SK-N-SH treated with all-trans-retinoic acid at 6 μM for 48 hours (cell line): ENCODE measurements at regions not wholly inside any gene's neighbourhood (a gene's known extent, or its start where the extent isn't known, plus 50 kb on each side); places are given as distances from the start of the nearest gene placed in this dataset.

Experiments
- ATAC-seq: fragments of 200-7000 bp; cut with Tn5 transposase; 3 replicates; pipeline ENCODE4 v1.9.1; 2020; ENCODE audit warnings: mild to moderate bottlenecking, moderate library complexity
- ARNTL ChIP-seq: fragments of 450-650 bp; formaldehyde crosslinking; IDR thresholded peaks from 2 replicates; pipeline ENCODE4 v1.5.0; 2020; ENCODE audit warnings: low read depth, mild to moderate bottlenecking, moderate library complexity, borderline replicate concordance
- BACH2 ChIP-seq: fragments of 250-450 bp; sonication (Bioruptor Pico); IDR thresholded peaks from 2 replicates; pipeline ENCODE4 v1.9.0; 2021; ENCODE audit warnings: mild to moderate bottlenecking, borderline replicate concordance
- CSDC2 ChIP-seq: fragments of 250-450 bp; sonication (Bioruptor Pico); IDR thresholded peaks from 2 replicates; pipeline ENCODE4 v1.5.0; 2020; ENCODE audit warnings: mild to moderate bottlenecking, moderate library complexity
- CSRNP3 ChIP-seq: fragments of 250-450 bp; sonication (Bioruptor Pico); IDR thresholded peaks from 2 replicates; pipeline ENCODE4 v1.5.1; 2021; ENCODE audit warnings: mild to moderate bottlenecking, moderate library complexity
- GLIS3 ChIP-seq: fragments of 250-450 bp; sonication (Bioruptor Pico); IDR thresholded peaks from 2 replicates; pipeline ENCODE4 v1.5.0; 2020; ENCODE audit warnings: mild to moderate bottlenecking, moderate library complexity
- ISL1 ChIP-seq: fragments of 250-450 bp; sonication (Bioruptor Pico); IDR thresholded peaks from 2 replicates; pipeline ENCODE4 v2.1.2; 2022; ENCODE audit warnings: mild to moderate bottlenecking, moderate library complexity
- OSR1 ChIP-seq: fragments of 250-450 bp; sonication (Bioruptor Pico); IDR thresholded peaks from 2 replicates; pipeline ENCODE4 v1.8.0; 2022; ENCODE audit warnings: moderate library complexity, mild to moderate bottlenecking, inconsistent platforms
- PPARA ChIP-seq: fragments of 250-450 bp; sonication (Bioruptor Pico); IDR thresholded peaks from 2 replicates; pipeline ENCODE4 v1.5.0; 2020; ENCODE audit warnings: mild to moderate bottlenecking, borderline replicate concordance
- RARB ChIP-seq: fragments of 250-450 bp; sonication (Bioruptor Pico); IDR thresholded peaks from 2 replicates; pipeline ENCODE4 v1.8.0; 2021; ENCODE audit warnings: mild to moderate bottlenecking, moderate library complexity
- SNAI2 ChIP-seq: fragments of 250-450 bp; sonication (Bioruptor Pico); IDR thresholded peaks from 2 replicates; pipeline ENCODE4 v1.5.0; 2020; ENCODE audit warnings: mild to moderate bottlenecking, moderate library complexity
- TCF4 ChIP-seq: fragments of 250-450 bp; sonication (Bioruptor Pico); IDR thresholded peaks from 2 replicates; pipeline ENCODE4 v1.8.0; 2021; ENCODE audit warnings: mild to moderate bottlenecking, moderate library complexity, borderline replicate concordance
- ZC3H10 ChIP-seq: fragments of 250-450 bp; sonication (Bioruptor Pico); IDR thresholded peaks from 2 replicates; pipeline ENCODE4 v1.5.1; 2021; ENCODE audit warnings: mild to moderate bottlenecking, moderate library complexity
- ZFP3 ChIP-seq: fragments of 250-450 bp; sonication (Bioruptor Pico); IDR thresholded peaks from 2 replicates; pipeline ENCODE4 v1.5.0; 2020; ENCODE audit warnings: mild to moderate bottlenecking, moderate library complexity
- ZNF565 ChIP-seq: fragments of 450-650 bp; formaldehyde crosslinking; conservative IDR thresholded peaks from 2 replicates; pipeline ENCODE4 v1.5.0; 2020; ENCODE audit warnings: low read depth, mild to moderate bottlenecking, moderate library complexity
- ZNF70 ChIP-seq: fragments of 450-650 bp; formaldehyde crosslinking; IDR thresholded peaks from 2 replicates; pipeline ENCODE4 v1.5.0; 2020; ENCODE audit warnings: mild to moderate bottlenecking, moderate library complexity
- TF ChIP-seq, protein P1 (sequence below): fragments of 250-450 bp; sonication (Bioruptor Pico); IDR thresholded peaks from 2 replicates; pipeline ENCODE4 v1.8.0; 2020; ENCODE audit warnings: mild to moderate bottlenecking, moderate library complexity, borderline replicate concordance
- TF ChIP-seq, protein P2 (sequence below): fragments of 250-450 bp; sonication (Bioruptor Pico); IDR thresholded peaks from 2 replicates; pipeline ENCODE4 v1.8.0; 2021; ENCODE audit warnings: low read depth, mild to moderate bottlenecking, moderate library complexity, borderline replicate concordance
- TF ChIP-seq, protein P3 (sequence below): fragments of 250-450 bp; sonication (Bioruptor Pico); IDR thresholded peaks from 2 replicates; pipeline ENCODE4 v1.5.0; 2020; ENCODE audit warnings: mild to moderate bottlenecking, moderate library complexity

DNA sequence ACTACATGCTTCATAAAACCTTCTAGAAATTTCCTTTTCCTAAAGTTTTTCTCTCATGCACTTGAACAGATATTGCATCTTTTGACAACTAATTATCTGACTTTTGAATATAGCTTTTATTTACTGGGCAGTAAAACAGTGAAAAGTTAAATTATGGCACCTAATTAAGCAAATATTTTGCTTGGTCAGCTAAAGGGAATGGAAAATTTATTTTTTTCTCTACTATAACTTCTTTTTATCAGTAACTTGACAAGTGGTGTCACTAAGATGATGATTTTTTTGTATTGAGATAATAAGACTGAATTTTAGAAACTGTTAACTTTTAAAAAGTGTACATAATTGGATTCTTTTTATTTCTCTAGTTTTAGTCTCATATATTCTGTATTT is 351.6 kb downstream of the PIK3C3 start:
- no peak for TF ChIP-seq BACH2
- ATAC-seq = no peak

GRCh38 chr18:42310956-42311355 is 355.9 kb downstream of the PIK3C3 start:
- no peak for ATAC-seq
- TF ChIP-seq ZC3H10 (CRISPR knock-in tag) (no peak), ZNF565 (CRISPR knock-in tag) (no peak), PPARA (CRISPR knock-in tag) (no peak), ZNF70 (CRISPR knock-in tag) (no peak), OSR1 (CRISPR knock-in tag) (no peak), ISL1 (CRISPR knock-in tag) (no peak), CSDC2 (no peak), TCF4 (CRISPR knock-in tag) (no peak), RARB (no peak), SNAI2 (CRISPR knock-in tag) (no peak), ARNTL (CRISPR knock-in tag) (no peak), ZFP3 (CRISPR knock-in tag) (no peak), CSRNP3 (CRISPR knock-in tag) (no peak)
- TF ChIP-seq, protein P1, sequence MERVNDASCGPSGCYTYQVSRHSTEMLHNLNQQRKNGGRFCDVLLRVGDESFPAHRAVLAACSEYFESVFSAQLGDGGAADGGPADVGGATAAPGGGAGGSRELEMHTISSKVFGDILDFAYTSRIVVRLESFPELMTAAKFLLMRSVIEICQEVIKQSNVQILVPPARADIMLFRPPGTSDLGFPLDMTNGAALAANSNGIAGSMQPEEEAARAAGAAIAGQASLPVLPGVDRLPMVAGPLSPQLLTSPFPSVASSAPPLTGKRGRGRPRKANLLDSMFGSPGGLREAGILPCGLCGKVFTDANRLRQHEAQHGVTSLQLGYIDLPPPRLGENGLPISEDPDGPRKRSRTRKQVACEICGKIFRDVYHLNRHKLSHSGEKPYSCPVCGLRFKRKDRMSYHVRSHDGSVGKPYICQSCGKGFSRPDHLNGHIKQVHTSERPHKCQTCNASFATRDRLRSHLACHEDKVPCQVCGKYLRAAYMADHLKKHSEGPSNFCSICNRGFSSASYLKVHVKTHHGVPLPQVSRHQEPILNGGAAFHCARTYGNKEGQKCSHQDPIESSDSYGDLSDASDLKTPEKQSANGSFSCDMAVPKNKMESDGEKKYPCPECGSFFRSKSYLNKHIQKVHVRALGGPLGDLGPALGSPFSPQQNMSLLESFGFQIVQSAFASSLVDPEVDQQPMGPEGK (CRISPR knock-in tag) = no peak
- TF ChIP-seq, protein P2, sequence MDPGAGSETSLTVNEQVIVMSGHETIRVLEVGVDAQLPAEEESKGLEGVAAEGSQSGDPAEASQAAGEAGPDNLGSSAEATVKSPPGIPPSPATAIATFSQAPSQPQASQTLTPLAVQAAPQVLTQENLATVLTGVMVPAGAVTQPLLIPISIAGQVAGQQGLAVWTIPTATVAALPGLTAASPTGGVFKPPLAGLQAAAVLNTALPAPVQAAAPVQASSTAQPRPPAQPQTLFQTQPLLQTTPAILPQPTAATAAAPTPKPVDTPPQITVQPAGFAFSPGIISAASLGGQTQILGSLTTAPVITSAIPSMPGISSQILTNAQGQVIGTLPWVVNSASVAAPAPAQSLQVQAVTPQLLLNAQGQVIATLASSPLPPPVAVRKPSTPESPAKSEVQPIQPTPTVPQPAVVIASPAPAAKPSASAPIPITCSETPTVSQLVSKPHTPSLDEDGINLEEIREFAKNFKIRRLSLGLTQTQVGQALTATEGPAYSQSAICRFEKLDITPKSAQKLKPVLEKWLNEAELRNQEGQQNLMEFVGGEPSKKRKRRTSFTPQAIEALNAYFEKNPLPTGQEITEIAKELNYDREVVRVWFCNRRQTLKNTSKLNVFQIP (CRISPR knock-in tag) = no peak
- TF ChIP-seq, protein P3, sequence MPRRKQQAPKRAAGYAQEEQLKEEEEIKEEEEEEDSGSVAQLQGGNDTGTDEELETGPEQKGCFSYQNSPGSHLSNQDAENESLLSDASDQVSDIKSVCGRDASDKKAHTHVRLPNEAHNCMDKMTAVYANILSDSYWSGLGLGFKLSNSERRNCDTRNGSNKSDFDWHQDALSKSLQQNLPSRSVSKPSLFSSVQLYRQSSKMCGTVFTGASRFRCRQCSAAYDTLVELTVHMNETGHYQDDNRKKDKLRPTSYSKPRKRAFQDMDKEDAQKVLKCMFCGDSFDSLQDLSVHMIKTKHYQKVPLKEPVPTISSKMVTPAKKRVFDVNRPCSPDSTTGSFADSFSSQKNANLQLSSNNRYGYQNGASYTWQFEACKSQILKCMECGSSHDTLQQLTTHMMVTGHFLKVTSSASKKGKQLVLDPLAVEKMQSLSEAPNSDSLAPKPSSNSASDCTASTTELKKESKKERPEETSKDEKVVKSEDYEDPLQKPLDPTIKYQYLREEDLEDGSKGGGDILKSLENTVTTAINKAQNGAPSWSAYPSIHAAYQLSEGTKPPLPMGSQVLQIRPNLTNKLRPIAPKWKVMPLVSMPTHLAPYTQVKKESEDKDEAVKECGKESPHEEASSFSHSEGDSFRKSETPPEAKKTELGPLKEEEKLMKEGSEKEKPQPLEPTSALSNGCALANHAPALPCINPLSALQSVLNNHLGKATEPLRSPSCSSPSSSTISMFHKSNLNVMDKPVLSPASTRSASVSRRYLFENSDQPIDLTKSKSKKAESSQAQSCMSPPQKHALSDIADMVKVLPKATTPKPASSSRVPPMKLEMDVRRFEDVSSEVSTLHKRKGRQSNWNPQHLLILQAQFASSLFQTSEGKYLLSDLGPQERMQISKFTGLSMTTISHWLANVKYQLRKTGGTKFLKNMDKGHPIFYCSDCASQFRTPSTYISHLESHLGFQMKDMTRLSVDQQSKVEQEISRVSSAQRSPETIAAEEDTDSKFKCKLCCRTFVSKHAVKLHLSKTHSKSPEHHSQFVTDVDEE (CRISPR knock-in tag) = no peak
- TF ChIP-seq, all 23 proteins: peak for 0

DNA sequence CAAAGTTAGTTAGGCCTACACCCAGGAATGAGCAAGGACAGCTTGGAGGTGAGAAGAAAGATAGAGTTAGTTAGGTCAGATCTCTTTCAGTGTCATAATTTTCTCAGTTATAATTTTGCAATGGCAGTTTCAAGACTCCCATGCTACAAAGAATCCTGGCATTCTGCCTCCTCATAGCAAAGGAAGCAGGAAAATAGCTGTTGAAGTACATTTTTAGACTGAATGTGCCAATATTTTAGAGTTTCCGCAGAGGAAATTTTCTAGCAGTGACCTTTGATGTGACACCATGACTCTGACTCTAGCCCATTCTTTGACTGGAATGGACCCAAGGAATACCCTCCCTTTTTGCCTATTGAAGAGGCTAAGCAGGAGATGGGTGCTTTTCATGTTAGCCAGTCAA is 371.7 kb downstream of the PIK3C3 start:
- TF ChIP-seq, protein P1 (CRISPR knock-in tag) = no peak
- ATAC-seq = no peak

DNA sequence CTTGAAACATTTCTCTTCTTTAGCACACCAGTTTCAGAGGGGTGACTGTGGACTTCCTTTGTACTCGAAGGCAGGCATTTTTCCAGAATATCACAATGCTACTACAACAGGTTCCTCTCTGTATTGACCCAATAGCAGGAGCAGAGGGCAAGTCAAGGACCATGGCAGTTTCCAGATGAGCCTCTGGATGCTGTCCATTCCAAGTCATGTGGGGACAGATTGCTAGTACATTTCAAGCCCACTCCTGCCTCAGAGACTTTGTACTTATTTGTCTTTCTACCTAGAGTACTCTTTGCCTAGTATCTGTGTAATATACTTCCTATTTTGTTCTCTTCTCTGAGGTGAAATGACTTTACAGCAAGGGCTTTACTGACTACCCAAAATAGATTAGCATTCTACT is 373.9 kb downstream of the PIK3C3 start:
- no peak for ATAC-seq

DNA sequence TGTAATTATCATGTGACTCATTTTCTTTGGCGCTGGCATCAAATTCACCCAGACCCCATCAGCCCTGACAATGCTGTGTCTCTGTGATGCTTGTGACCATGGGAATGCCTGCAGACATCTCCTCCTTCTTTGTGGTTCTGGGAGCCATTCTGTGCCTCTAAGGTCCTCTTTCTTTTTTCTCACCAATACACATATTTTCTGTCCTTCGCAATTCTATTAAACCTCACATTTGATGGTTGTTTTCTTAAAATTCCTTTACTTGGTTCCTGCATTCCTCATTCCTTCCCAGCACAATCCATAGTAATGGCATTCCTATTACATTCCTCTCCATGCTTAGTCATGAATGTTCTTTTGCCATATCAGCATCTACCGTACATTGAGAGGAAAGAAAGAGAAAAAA is 375.3 kb downstream of the PIK3C3 start:
- TF ChIP-seq ZNF565 (CRISPR knock-in tag) = no peak
- TF ChIP-seq BACH2 = no peak
- no peak for TF ChIP-seq PPARA (CRISPR knock-in tag)
- TF ChIP-seq CSDC2 = no peak
- TF ChIP-seq TCF4 (CRISPR knock-in tag) = no peak
- TF ChIP-seq, protein P2 (CRISPR knock-in tag) = no peak

More for the DNA sequence above, 373.9 kb downstream of the PIK3C3 start:
- TF ChIP-seq SNAI2 (CRISPR knock-in tag) = no peak
- TF ChIP-seq GLIS3 = no peak

More for the DNA sequence above, 375.3 kb downstream of the PIK3C3 start:
- ATAC-seq = no peak
